Endothelial cell of umbilical vein (primary cell): ENCODE measurements at regions not wholly inside any gene's neighbourhood (a gene's known extent, or its start where the extent isn't known, plus 50 kb on each side); places are given as distances from the start of the nearest gene placed in this dataset.

ENCODE experiments used
- BruUV-seq: library from RNA; stranded (reverse); fragments of 400-500 nt; replicated peaks from 2 replicates; lab custom pipeline; 2021; lab: Mats Ljungman, UMichigan
- CTCF ChIA-PET: fragments of 300-600, 350-600 bp; sonication (Branson Sonifier 250); formaldehyde crosslinking; loops from one replicate; lab custom pipeline; 2021; ENCODE audit warnings: antibody characterized with exemption, inconsistent platforms; lab: Charles Lee
- POLR2A ChIA-PET: fragments of 300-600, 350-600 bp; sonication (Branson Sonifier 250); formaldehyde crosslinking; loops from one replicate; lab custom pipeline; 2021; ENCODE audit warnings: antibody characterized with exemption, inconsistent platforms; lab: Charles Lee
- DNase-seq: peaks from one replicate; pipeline ENCODE4 v3.0.0-alpha.2; 2011; ENCODE audit warnings: low read depth, low spot score
- FAIRE-seq: peaks from 2 replicates; lab custom pipeline; 2011; peaks lifted over from hg19 to GRCh38; lab: Jason Lieb, UNC
- H2AFZ ChIP-seq: 2 replicates; pipeline ENCODE4 v1.6.0; 2012; ENCODE audit warnings: low read depth, low read length, control low read depth, inconsistent platforms
- H3K27ac ChIP-seq: 2 replicates; pipeline ENCODE4 v1.5.1; 2011; ENCODE audit warnings: low read depth, mild to moderate bottlenecking, control low read depth, low read length, moderate library complexity; ENCODE audit not compliant: insufficient read depth
- H3K27me3 ChIP-seq, 2 experiments: 2 replicates each; pipeline versions ENCODE4 v1.6.0 to v1.6.1; 2011; ENCODE audit warnings: low read length in 2 of 2, mixed read lengths in 1 of 2; ENCODE audit not compliant: control insufficient read depth in 2 of 2, insufficient read depth in 2 of 2
- H3K36me3 ChIP-seq, 2 experiments: 2 replicates in 1 of 2; 3 replicates in 1 of 2; pipeline ENCODE4 v1.5.1; 2011; ENCODE audit warnings: low read length in 2 of 2, mild to moderate bottlenecking in 1 of 2, moderate library complexity in 1 of 2; ENCODE audit not compliant: control insufficient read depth in 2 of 2, insufficient read depth in 2 of 2; ENCODE audit errors: extremely low read depth in 1 of 2
- H3K4me1 ChIP-seq: 3 replicates; pipeline ENCODE4 v1.5.1; 2011; ENCODE audit warnings: mild to moderate bottlenecking, low read length; ENCODE audit not compliant: control insufficient read depth, insufficient read depth; ENCODE audit errors: extremely low read depth
- H3K4me2 ChIP-seq: 2 replicates; pipeline ENCODE4 v1.6.1; 2011; ENCODE audit warnings: low read length, control low read depth, mixed read lengths; ENCODE audit not compliant: insufficient read depth
- H3K4me3 ChIP-seq, 3 experiments: fragments of 200-600 bp in 1 of 3; sonication (generic), shearing (Covaris generic) in 1 of 3; replicated peaks in 1 of 3; 2 replicates each; pipeline ENCODE4 v1.5.1; 2011 to 2016; ENCODE audit warnings: control low read depth in 3 of 3, low read length in 3 of 3, mild to moderate bottlenecking in 2 of 3, inconsistent platforms in 1 of 3, low read depth in 1 of 3, moderate library complexity in 1 of 3; ENCODE audit not compliant: insufficient read depth in 1 of 3
- H3K79me2 ChIP-seq: 2 replicates; pipeline ENCODE4 v1.6.0; 2012; ENCODE audit warnings: low read length, inconsistent platforms; ENCODE audit not compliant: control insufficient read depth, insufficient read depth
- H3K9ac ChIP-seq: replicated peaks from 2 replicates; pipeline ENCODE3; 2011; ENCODE audit warnings: low read length, control low read depth; ENCODE audit not compliant: insufficient read depth; ENCODE audit errors: extremely low read depth
- H3K9me1 ChIP-seq: replicated peaks from 3 replicates; pipeline ENCODE4 v1.6.0; 2011; ENCODE audit warnings: mild to moderate bottlenecking, low read length; ENCODE audit not compliant: control insufficient read depth, insufficient read depth; ENCODE audit errors: extremely low read depth
- H3K9me3 ChIP-seq: replicated peaks from 2 replicates; pipeline ENCODE4 v1.5.1; 2012; ENCODE audit warnings: low read length, inconsistent platforms; ENCODE audit not compliant: control insufficient read depth, insufficient read depth
- H4K20me1 ChIP-seq: replicated peaks from 2 replicates; pipeline ENCODE3; 2011; ENCODE audit warnings: mild to moderate bottlenecking, low read length; ENCODE audit not compliant: control insufficient read depth, insufficient read depth; ENCODE audit errors: extremely low read depth
- EZH2 ChIP-seq: IDR thresholded peaks from 2 replicates; pipeline ENCODE4 v1.6.1; 2012; ENCODE audit warnings: borderline replicate concordance, low read depth, mild to moderate bottlenecking, moderate library complexity, low read length, inconsistent platforms; ENCODE audit not compliant: severe bottlenecking
- GATA2 ChIP-seq: IDR thresholded peaks from 2 replicates; pipeline ENCODE4 v1.7.0; 2011; ENCODE audit warnings: low read depth, mild to moderate bottlenecking, moderate library complexity, mixed read lengths, low read length; ENCODE audit not compliant: insufficient read length, insufficient read depth
- MYC ChIP-seq: IDR thresholded peaks from one replicate; pipeline ENCODE4 v1.6.1; 2011; ENCODE audit warnings: mild to moderate bottlenecking, low read depth, low read length
- POLR2A ChIP-seq: IDR thresholded peaks from 2 replicates; pipeline ENCODE4 v1.6.1; 2012; ENCODE audit warnings: low read depth, mild to moderate bottlenecking, control low read depth, low read length
- POLR2AphosphoS5 ChIP-seq: IDR thresholded peaks from 2 replicates; pipeline ENCODE4 v1.6.1; 2012; ENCODE audit warnings: low read depth, mild to moderate bottlenecking, control low read depth, low read length, moderate library complexity; ENCODE audit not compliant: insufficient read depth
- dilution Hi-C: fragments of 300-500 bp; cut with MboI; formaldehyde crosslinking; loops from one replicate; pipeline ENCODE4 v1.15.0; 2019; ENCODE audit warnings: low sequenced_read_pairs; ENCODE audit not compliant: extremely low pct_ligation_motif_present
- intact Hi-C: fragments of 100-400 bp; cut with micrococcal nuclease; formaldehyde crosslinking; loops from one replicate; pipeline ENCODE4 v1.10.0; 2022

DNA sequence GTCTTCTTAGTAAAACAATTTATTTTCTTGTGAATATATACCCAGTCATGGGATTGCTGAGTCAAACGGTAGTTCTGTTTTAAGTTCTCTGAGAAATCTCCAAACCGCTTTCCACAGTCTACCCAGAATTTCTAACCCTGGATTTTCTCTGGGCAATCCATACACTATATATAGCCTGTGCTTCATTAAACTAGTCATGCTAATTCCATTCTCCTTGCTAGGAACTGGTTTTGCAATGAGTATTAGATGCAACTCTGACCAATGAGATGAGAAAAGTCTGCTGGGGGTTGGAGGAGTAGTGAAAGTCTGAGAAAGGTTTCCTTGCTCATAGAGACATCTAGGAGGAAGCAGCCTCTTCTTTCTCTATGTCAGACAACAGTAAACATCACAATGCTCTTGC, 196.1 kb upstream of the CDKN3 start:
- intact Hi-C loops = no loop called here
- FAIRE-seq (no peak), DNase-seq (no peak)
- Histone ChIP-seq H3K4me2 (no peak overlapping the region), H3K27ac (no peak overlapping the region), H3K4me1 (no peaks in the 10 kb centered on the region), H2AFZ (no peak overlapping the region), H3K9me1 (no peaks in the 10 kb centered on the region), H4K20me1 (no peaks in the 10 kb centered on the region), H3K4me3 (no peak overlapping the region), H3K9ac (no peak overlapping the region), H3K79me2 (no peaks in the 10 kb centered on the region), H3K36me3 (no peaks in the 10 kb centered on the region), H3K27me3 (no peaks in the 10 kb centered on the region), H3K9me3 (no peaks in the 10 kb centered on the region)
- dilution Hi-C loops = no loop called here
- no peak for TF ChIP-seq EZH2
- TF ChIP-seq GATA2 = no peak
- ChIA-PET POLR2A (no interaction called here), CTCF (interaction anchor here (1.8 kb wide), 1 partner anchor 128 kb away, joined by 5 read pairs; no protein-coding TSS in a partner anchor)
- BruUV-seq = no TSS peak

- Histone ChIP-seq H3K27me3 (no peaks in the 10 kb centered on the region), H3K27ac (no peak overlapping the region), H3K9me3 (no peaks in the 10 kb centered on the region), H3K4me2 (no peak overlapping the region), H4K20me1 (no peaks in the 10 kb centered on the region), H3K36me3 (no peaks in the 10 kb centered on the region), H3K4me3 (no peak overlapping the region), H3K9me1 (no peaks in the 10 kb centered on the region), H3K79me2 (no peaks in the 10 kb centered on the region), H3K4me1 (no peaks in the 10 kb centered on the region), H3K9ac (no peak overlapping the region), H2AFZ (no peak overlapping the region)
- no peak for DNase-seq
- no TSS peak for BruUV-seq
- no peak for FAIRE-seq
- TF ChIP-seq MYC = no peak
- no peak for TF ChIP-seq POLR2A
- no peak for TF ChIP-seq POLR2AphosphoS5
- no peak for TF ChIP-seq GATA2
- ChIA-PET CTCF (interaction anchor here (1.8 kb wide), 1 partner anchor 127 kb away, joined by 5 read pairs; no protein-coding TSS in a partner anchor), POLR2A (no interaction called here)
- dilution Hi-C loops = no loop called here
- intact Hi-C loops = no loop called here
Measured at GRCh38 chr14:54202288-54202687, 194.5 kb upstream of the CDKN3 start.
